ENCODE measurements at regions not wholly inside any gene's neighbourhood (a gene's known extent, or its start where the extent isn't known, plus 50 kb on each side); places are given as distances from the start of the nearest gene placed in this dataset.
"Not testable (repeated sequence)": the region's sequence is repeated elsewhere in the genome, so short reads cannot be mapped to it uniquely, and the experiment has no call there.

- TF ChIP-seq REST (IDR thresholded peaks at IDR 0.05; ENCODE audit: unreplicated experiment) (no peak), CREB1 (CRISPR knock-in tag; IDR thresholded peaks at IDR 0.05; ENCODE audit: low read depth) (no peak), ZNF114 (CRISPR knock-in tag; IDR thresholded peaks at IDR 0.05) (no peak), EZH2 (IDR thresholded peaks at IDR 0.05; ENCODE audit: low read depth, unreplicated experiment) (no peak), ETS1 (IDR thresholded peaks at IDR 0.05) (no peak), JUNB (IDR thresholded peaks at IDR 0.05; ENCODE audit: unreplicated experiment) (no peak), CTCF (conservative IDR thresholded peaks at IDR 0.05; ENCODE audit: low read depth in 2 of 2) (no peak), STAT1 (IDR thresholded peaks at IDR 0.05; ENCODE audit: unreplicated experiment) (no peak)
These were observed 86.2 kb upstream of the SEL1L start (continued) for GRCh38 chr14:81619816-81620215.

GRCh38 chr14:81623771-81624396 lies 90.2 kb upstream of the SEL1L start:
- H3K4me3 ChIP-seq; H3K4me1 ChIP-seq (ENCODE audit: insufficient read depth); H3K4me2 ChIP-seq; H3K79me2 ChIP-seq (replicated peaks; ENCODE audit: insufficient read depth); H4K20me1 ChIP-seq (replicated peaks; ENCODE audit: insufficient read depth); H3K4me3 Mint-ChIP-seq; H3K27me3 Mint-ChIP-seq (ENCODE audit: insufficient read depth, low read depth, poor library complexity); H3K4me1 Mint-ChIP-seq; H2AFZ ChIP-seq; H3K36me3 ChIP-seq (ENCODE audit: insufficient read depth); H3K27ac ChIP-seq (ENCODE audit: low read depth); H3K36me3 Mint-ChIP-seq (ENCODE audit: low read depth); H3K27ac Mint-ChIP-seq; H3F3A ChIP-seq (replicated peaks; ENCODE audit: low read depth); H3K27me3 ChIP-seq (ENCODE audit: insufficient read depth); ATAC-seq; H3K9me2 ChIP-seq (ENCODE audit: insufficient read depth); DNase-seq (ENCODE audit: low spot score); H3K9me3 Mint-ChIP-seq: not testable (repeated sequence)

Measured in GM23338 (cell line).